Mononuclear cell (primary cell): ENCODE measurements at regions not wholly inside any gene's neighbourhood (a gene's known extent, or its start where the extent isn't known, plus 50 kb on each side); places are given as distances from the start of the nearest gene placed in this dataset.
"Not testable (repeated sequence)": the region's sequence is repeated elsewhere in the genome, so short reads cannot be mapped to it uniquely, and the experiment has no call there.

Experiments
- H3K27me3 ChIP-seq: 2 replicates; pipeline ENCODE4 v1.6.0; 2011; ENCODE audit warnings: low read length, control low read depth; ENCODE audit not compliant: insufficient read depth
- H3K4me1 ChIP-seq: 2 replicates; pipeline ENCODE4 v1.5.1; 2011; ENCODE audit warnings: mild to moderate bottlenecking, low read length, control low read depth; ENCODE audit not compliant: insufficient read depth
- H3K4me3 ChIP-seq: 2 replicates; pipeline ENCODE4 v1.5.1; 2011; ENCODE audit warnings: mild to moderate bottlenecking, low read length, moderate library complexity
- H3K9me3 ChIP-seq: 2 replicates; pipeline ENCODE4 v1.5.1; 2011; ENCODE audit warnings: low read depth, mild to moderate bottlenecking, control low read depth, low read length

DNA sequence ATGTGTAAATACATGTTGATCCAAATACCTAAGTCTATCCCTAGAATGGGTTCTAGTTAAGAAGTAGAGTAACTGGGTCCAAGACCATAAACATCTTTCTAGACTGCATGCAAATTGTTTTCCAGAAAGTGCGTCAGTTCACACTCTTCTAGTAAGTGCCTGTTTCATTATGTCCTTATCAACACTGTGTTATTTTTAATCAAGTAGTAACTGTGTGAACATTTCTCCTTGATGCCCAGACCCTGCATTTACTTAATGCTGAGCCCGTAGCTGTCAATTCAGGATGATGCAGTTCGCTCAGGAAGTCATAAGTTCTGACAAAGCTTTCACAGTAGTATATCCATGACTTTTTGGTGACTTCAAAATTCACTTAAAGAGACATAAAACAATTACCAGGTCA is 374.8 kb downstream of the OTUD1 start:
- Histone ChIP-seq H3K27me3 (no peaks in the 10 kb centered on the region), H3K4me3 (no peak overlapping the region), H3K9me3 (no peaks in the 10 kb centered on the region), H3K4me1 (no peaks in the 10 kb centered on the region)

GRCh38 chr10:23818484-23818883 is 379.6 kb downstream of the OTUD1 start:
- Histone ChIP-seq H3K4me1 (no peaks in the 10 kb centered on the region), H3K27me3 (no peaks in the 10 kb centered on the region), H3K4me3 (no peak overlapping the region), H3K9me3 (no peaks in the 10 kb centered on the region)

- Histone ChIP-seq H3K4me1 (no peaks in the 10 kb centered on the region), H3K27me3 (no peaks in the 10 kb centered on the region), H3K9me3 (no peaks in the 10 kb centered on the region), H3K4me3 (no peak overlapping the region)
Observed at GRCh38 chr10:23820792-23821191, 381.9 kb downstream of the OTUD1 start.

GRCh38 chr10:23824822-23825221 is 384.1 kb upstream of the KIAA1217 start:
- Histone ChIP-seq H3K9me3 (no peaks in the 10 kb centered on the region), H3K27me3 (no peaks in the 10 kb centered on the region), H3K4me1 (no peaks in the 10 kb centered on the region), H3K4me3 (no peak overlapping the region)

GRCh38 chr10:23826421-23826820 is 382.5 kb upstream of the KIAA1217 start:
- Histone ChIP-seq H3K27me3 (no peaks in the 10 kb centered on the region), H3K4me3 (no peak overlapping the region), H3K9me3 (no peaks in the 10 kb centered on the region), H3K4me1 (no peaks in the 10 kb centered on the region)

DNA sequence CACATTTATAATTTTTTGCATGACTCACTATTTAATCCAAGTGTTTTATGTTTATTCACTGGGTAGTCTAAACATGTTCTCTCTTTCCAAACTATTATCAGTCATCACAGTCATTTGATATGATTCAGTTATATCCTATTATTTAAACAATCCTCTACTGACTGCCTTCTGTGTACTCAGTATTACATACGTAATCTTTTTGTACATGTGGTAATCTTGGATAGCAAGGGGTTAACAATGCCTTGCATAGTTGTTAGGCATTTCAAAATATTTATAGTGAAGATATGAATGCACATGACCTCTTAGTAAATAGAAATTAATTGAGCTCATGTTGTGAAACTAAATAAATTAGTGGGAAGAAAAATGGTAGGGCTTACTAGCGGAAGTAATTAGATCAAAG is 379.4 kb upstream of the KIAA1217 start:
- Histone ChIP-seq H3K27me3 (no peaks in the 10 kb centered on the region), H3K4me1 (no peaks in the 10 kb centered on the region), H3K4me3 (no peak overlapping the region), H3K9me3 (no peaks in the 10 kb centered on the region)

DNA sequence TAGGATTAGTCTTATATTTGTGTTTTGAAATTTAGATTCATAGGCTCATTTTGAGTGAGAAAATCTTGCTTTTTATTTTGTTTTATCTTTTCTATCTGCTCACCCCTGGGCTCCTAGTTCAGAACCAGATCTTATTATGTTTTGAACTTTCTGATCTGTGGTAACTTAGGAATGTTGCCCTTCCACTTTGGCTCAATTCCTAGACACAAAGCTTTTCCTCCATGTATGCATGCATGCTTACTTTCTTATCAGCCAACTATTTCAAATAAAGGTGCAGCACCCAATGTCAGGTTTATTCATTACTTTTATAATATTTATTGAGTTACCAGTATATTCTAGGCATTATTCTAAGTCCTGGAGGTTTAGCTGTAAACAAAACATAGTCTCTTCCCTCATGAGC is 374.8 kb upstream of the KIAA1217 start:
- no peaks in the 10 kb centered on the region for H3K27me3 ChIP-seq
- no peak overlapping the region for H3K4me3 ChIP-seq
- H3K4me1 ChIP-seq = no peaks in the 10 kb centered on the region
- H3K9me3 ChIP-seq = no peaks in the 10 kb centered on the region

- Histone ChIP-seq H3K9me3 (no peaks in the 10 kb centered on the region), H3K4me3 (no peak overlapping the region), H3K27me3 (no peaks in the 10 kb centered on the region), H3K4me1 (no peaks in the 10 kb centered on the region)
Observed at GRCh38 chr10:23850631-23851030, 358.3 kb upstream of the KIAA1217 start.

DNA sequence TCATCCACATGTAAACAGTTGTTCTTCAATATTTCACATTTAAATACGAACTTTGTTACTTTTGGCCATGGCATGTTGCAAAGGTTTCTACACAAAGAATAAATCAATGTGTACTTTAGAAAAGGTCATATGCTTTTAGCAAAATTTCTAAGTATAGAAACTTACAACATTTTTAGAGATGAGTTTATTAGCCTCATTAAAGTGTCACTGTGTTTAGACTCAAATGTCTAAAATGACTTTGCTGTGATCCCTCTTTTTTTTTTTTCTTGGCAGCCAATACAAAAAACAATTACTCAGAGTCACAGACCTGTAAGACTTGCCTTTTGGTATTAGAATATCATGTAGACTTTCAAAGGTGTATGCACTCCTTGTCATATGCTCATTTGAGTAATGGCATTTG is 349.3 kb upstream of the KIAA1217 start:
- Histone ChIP-seq H3K4me3 (no peak overlapping the region), H3K27me3 (no peaks in the 10 kb centered on the region), H3K9me3 (no peaks in the 10 kb centered on the region), H3K4me1 (no peaks in the 10 kb centered on the region)

- no peak overlapping the region for H3K4me3 ChIP-seq
- no peaks in the 10 kb centered on the region for H3K27me3 ChIP-seq
- no peaks in the 10 kb centered on the region for H3K9me3 ChIP-seq
Observed at GRCh38 chr10:23864631-23865147, 344.2 kb upstream of the KIAA1217 start.

DNA sequence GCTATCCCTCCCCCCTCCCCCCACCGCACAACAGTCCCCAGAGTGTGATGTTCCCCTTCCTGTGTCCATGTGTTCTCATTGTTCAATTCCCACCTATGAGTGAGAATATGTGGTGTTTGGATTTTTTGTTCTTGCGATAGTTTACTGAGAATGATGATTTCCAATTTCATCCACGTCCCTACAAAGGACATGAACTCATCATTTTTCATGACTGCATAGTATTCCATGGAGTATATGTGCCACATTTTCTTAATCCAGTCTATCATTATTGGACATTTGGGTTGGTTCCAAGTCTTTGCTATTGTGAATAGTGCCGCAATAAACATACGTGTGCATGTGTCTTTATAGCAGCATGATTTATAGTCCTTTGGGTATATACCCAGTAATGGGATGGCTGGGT is 342.0 kb upstream of the KIAA1217 start:
- H3K4me1 ChIP-seq, H3K27me3 ChIP-seq, H3K9me3 ChIP-seq, H3K4me3 ChIP-seq: not testable (repeated sequence)

More at GRCh38 chr10:23864631-23865147, 344.2 kb upstream of the KIAA1217 start:
- no peaks in the 10 kb centered on the region for H3K4me1 ChIP-seq

DNA sequence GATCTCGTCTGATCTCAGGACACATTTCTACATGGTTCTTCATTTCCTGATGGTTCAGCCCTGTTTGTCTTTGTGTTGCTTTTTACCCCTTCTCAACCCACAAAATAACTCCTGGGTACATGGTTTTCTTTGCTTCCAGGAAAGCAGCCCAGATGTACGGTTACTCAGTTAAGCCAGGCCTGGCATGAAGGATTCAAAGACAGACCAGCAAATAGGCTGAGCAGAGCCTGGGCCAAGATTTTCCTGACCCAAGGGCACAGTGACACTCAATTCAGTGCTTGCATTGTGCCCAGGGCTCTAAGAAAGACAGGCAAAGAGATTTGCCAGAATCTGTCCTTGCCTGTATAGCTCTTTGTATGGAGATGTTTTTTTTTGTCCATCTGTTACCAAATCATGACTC is 340.8 kb upstream of the KIAA1217 start:
- peaks cover 5% of the 10 kb centered on the region for H3K4me1 ChIP-seq
- H3K27me3 ChIP-seq = no peaks in the 10 kb centered on the region
- no peaks in the 10 kb centered on the region for H3K9me3 ChIP-seq
- no peak overlapping the region for H3K4me3 ChIP-seq

GRCh38 chr10:23869548-23869947 is 339.4 kb upstream of the KIAA1217 start:
- H3K4me1 ChIP-seq = peaks cover 5% of the 10 kb centered on the region
- H3K27me3 ChIP-seq = no peaks in the 10 kb centered on the region
- H3K4me3 ChIP-seq = no peak overlapping the region
- H3K9me3 ChIP-seq = no peaks in the 10 kb centered on the region

- Histone ChIP-seq H3K4me3 (no peak overlapping the region), H3K27me3 (no peaks in the 10 kb centered on the region), H3K9me3 (no peaks in the 10 kb centered on the region), H3K4me1 (peaks cover 5% of the 10 kb centered on the region)
Observed at GRCh38 chr10:23869996-23870395, 338.9 kb upstream of the KIAA1217 start.

- H3K27me3 ChIP-seq = no peaks in the 10 kb centered on the region
- no peak overlapping the region for H3K4me3 ChIP-seq
- H3K4me1 ChIP-seq = peaks cover 5% of the 10 kb centered on the region
- no peaks in the 10 kb centered on the region for H3K9me3 ChIP-seq
Observed at GRCh38 chr10:23870651-23871610, 338.0 kb upstream of the KIAA1217 start.

- Histone ChIP-seq H3K27me3 (no peaks in the 10 kb centered on the region), H3K4me3 (no peak overlapping the region), H3K9me3 (no peaks in the 10 kb centered on the region), H3K4me1 (peaks cover 5% of the 10 kb centered on the region)
Observed at GRCh38 chr10:23872290-23872689, 336.6 kb upstream of the KIAA1217 start.
